Stimulated activated CD8-positive, alpha-beta memory T cell treated with anti-CD3 and anti-CD28 coated beads, Interleukin-15, amount 100 ng/mL, for 24 hours (primary cell): ENCODE measurements at regions not wholly inside any gene's neighbourhood (a gene's known extent, or its start where the extent isn't known, plus 50 kb on each side); places are given as distances from the start of the nearest gene placed in this dataset.

Experiments used
- DNase-seq: peaks from one replicate; pipeline ENCODE4 v3.0.0-alpha.2; 2020; ENCODE audit warnings: low read depth

DNA sequence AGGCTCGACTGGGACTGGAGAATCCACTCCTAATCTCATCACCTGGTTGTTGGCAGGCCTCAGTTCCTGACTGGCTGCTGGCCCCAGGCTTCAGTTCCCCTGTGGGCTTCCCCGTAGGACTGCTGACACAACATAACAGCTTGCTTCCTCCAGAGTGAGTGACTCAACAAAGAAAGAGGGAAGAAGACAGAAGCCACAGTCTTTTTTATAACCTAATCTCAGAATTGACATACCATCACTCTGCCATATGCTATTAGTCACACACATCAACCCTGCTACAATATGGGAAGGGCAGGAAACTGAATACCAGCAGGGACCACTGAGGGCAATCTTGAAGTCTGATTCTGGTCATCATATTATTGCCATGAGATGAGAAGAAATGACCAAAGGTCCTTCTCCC, 76.8 kb upstream of the SLC14A2 start:
- no peak for DNase-seq

DNA sequence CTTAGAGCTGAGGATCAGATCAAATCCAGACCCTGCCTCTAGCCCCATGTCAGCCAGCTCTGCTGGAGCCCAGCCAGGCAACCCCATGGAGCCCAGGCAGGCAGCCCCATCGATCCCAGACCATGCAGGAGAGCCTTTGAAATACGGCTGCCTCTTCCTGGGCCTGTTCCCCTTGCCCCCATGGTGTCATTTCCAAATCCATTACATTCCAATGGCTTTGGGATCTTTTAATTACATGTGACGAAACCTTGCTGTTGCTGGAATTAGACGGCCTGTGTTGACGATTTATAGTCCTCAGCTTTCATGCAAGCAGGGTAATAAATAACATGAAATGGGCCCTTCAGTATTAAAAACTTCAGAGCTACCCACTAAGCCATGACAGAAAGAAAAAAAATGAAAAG, 75.8 kb upstream of the SLC14A2 start:
- DNase-seq = no peak

DNA sequence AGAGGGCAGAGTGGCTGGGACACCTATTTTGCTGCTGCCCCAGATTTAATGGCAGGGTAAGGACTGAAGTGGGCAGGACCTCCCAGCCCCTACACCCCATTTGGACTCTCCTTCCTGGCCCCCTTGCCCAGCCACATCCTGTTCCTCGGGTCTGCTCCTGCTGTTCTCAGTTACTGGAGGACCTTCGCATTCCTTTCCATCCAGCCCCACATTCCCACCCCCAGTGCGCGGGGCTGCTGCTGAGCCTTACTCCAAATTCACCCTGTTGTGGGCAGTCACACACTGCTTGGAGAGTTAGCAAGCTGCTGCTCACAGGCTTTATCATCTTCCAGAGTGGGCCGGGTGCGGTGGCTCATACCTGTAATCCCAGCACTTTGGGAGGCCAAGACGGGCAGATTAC, 75.2 kb upstream of the SLC14A2 start:
- DNase-seq = no peak

DNA sequence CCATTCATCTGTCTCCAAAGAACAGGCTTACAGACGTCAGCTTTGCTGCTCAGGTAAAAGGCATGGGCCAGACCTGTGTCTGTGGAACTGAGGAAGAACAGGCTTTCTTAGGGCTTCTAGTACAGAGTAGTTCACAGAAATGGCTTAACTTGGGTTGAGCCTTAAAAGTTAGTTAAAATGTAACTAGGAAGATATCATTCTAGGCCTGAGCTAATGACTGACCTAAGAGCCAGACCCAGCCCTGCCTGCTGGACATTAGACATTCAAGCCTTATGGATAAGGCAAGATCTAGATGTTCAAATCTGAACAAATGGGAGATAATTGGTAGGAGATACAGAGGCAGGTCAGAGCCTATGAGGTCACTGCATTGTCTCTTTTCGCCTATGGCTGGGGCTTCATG, 73.9 kb upstream of the SLC14A2 start:
- no peak for DNase-seq

DNA sequence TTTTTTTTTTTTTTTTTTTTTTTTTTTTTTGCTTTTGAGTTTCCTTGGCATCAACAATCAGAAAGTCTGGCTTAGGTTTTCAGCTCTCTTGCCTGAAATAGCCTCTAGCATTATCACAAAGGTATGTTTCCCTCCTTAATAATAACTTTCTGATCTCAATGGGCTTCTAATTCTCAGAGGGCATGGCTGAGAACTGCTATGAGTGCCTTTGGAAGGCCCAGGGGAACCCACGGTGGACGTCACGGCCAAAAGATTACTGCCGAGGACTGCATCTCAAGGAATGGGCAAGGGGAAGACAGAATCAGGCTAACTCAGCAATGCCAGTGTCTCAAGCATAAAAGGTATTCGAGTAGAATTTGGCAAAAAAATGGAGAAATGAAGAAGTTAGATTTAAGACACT, 73.2 kb upstream of the SLC14A2 start:
- DNase-seq = no peak

DNA sequence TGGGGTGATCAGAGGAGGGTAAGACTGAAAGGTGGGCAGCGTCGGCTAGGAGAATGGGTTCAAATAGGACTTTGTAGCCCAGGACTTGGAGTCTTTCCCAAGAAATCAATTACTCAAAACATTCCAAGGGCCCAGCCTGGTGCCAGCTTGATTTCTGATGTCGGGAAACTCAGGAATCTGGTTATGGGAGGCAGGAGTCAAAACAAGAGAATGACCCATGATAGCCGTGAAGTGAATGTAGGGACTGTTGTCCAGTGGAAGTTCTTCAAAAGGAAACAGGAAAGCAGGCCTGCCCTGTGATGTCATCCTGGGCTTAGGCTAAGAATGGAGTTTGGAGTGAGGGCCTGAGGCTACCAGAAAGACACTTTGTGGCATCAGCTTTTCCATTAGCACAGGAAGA, 67.4 kb upstream of the SLC14A2 start:
- DNase-seq = no peak

DNA sequence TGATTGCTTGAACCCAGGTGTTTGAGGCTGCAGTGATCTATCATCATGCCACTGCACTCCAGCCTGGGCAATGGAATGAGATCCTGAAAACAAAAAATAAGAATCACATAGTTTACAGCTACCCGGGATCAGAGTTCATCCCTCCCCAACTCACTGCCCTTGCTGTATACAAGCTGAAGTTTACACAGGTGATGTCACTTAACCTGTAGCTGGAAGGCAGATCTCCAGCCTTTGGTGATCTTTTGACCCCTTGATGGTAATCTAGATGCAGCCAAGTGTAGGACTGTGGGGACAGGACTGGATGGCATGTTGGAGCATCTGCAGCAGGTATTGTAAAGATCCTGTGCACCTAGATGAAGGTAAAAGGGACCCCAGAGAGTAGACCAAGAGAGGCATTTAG, 66.7 kb upstream of the SLC14A2 start:
- DNase-seq = no peak

DNA sequence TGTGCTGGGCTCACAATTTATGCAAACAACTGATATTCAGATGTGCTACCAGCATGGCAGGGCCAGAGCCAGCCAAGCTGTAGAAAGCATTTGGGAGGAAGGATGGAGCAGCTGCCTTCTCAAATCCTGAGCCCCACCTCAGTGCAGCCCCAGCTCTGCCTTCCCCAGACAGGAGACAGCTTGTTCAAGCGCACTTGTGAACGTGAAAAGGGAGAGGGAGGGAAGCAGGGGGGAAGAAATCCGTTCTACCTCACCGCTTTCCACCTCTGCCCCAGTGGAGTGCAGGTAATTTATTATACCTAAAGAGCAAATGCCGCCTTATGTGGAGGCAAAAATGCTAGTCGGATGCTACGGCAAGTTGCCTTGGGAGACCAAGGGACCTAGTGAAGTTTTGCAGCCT, 66.0 kb upstream of the SLC14A2 start:
- DNase-seq = no peak

DNA sequence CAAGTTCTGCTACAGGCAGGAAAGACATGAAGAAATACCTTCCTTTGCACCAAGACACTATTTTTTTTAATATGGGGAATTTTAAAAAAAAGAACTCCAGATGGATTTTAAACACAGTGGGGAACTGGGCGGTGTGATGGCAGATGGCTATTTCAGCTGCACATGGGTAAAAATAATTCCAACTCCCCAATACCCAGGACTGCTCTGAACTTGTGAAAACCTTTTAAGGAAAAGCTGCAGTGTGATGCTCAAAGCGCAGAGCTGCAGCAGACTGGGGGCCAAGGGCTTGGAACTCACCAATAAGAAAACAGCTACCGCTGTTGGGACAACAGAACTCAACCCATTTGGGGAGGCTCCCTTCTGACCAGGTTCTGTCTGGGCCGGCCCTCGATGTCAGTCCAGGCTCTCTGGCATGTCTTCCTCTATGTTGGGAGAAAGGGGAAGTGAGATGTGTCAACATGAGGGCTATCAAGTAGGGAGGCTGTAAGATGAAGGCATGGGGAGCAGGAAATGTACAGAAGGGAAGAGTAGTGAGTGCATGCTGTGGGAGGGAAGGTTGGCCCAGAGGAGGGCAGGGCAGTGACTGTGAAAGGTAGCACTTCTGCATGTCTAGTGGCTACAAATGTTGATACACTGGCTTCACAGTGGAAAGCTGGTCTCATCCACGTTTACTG, 64.0 kb upstream of the SLC14A2 start:
- DNase-seq = no peak

DNA sequence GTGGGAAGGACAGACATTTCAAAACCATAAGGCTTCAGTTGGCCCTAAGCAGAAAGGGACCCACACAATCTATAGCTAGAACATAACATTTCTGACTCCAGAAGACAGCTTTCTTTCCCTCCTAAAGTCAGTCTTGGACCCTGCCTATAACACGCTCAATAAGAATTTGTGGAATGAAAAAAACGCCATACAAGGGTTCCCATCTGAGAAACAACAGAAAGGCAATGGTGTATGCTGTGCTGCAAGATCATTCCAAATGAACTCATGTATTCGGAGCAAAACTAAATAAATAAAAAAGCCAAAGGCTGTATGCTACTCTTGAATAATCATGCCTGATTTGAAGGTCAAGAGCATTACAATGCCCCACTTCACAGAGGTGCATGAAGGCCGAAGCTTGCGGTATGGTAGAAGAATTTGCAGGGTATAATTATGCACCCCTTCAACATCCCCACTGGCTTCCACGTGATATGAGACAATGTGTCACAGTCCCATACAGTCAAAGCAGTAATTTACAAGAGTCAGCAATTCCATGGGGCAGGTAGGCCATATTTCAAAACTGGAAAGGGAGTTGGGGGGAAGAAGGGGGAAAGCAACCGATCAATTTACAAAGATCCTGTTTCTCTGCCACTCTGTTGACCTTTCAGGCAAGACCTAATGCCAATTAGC, 61.4 kb upstream of the SLC14A2 start:
- DNase-seq = no peak

DNA sequence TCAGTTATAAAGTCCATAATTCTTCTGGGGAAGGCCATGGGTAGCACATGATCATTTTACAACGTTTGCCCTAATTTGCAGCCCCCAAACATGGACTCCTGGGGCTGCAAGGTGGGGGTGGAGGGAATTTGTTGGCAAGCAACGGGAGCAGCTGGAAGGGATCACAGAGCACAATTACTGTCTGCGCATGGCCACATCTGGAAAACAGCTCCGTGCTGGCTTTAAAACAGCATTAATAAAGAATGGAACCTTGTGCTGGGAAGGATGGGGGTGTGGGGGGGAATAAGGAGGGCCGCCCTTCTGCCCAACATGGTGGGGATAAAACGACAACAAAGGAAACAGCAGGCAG, 60.9 kb upstream of the SLC14A2 start:
- DNase-seq = no peak

DNA sequence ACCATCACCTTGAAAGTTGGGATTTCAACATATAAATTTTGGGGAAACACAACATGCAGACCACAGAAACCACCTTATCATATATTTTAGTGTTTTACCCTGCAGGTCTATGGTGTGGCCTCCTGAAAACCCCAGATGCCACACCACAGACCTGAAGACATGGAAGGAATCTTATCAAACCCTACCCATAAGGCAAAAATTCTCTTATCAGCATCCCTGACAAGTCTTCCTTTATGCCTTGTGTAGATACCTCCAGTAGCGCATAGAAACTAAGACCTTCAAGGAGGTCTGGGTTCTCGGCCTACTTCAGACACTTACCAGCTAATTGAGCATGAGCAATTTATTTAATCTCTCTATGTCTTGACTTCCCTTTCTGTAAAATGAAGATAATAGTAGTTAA, 59.1 kb upstream of the SLC14A2 start:
- no peak for DNase-seq

DNA sequence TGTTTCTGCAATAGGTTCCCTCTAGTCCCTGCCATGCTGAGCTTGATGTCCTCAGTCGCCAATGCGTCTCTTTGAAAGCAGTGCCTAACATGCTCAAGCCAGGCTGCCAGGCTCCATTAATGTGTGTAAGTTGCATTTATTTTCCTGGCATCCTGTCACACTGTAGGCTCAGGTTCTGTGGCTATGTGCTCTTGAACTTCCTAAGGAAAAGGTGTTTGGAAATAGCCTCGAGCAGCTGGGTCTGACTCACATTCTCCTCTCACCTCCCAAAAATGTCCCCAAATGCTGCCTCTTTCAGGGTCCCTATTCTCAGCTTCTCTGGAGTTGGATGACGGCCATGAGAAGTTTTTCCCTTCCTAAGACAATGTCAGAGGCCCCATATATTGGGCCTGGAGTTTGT, 58.0 kb upstream of the SLC14A2 start:
- no peak for DNase-seq

DNA sequence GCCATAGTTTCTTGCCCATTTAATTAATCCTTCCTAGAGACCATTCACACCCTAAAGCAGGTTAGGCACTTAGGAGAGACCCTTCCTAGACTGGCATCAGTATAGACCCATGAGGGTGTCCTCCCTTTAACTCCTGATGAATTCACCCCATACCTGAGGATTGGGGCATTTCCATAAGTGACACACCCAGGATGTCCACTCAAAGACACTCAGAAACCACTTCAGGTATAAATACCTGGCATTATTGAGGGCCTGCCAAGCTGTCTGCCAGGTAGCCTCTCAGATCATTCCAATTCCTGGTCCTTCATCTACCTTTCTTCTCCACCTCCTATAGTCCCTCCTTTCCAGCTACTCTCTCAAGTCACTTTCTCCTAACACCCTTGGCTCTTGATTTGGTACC, 57.5 kb upstream of the SLC14A2 start:
- DNase-seq = no peak

DNA sequence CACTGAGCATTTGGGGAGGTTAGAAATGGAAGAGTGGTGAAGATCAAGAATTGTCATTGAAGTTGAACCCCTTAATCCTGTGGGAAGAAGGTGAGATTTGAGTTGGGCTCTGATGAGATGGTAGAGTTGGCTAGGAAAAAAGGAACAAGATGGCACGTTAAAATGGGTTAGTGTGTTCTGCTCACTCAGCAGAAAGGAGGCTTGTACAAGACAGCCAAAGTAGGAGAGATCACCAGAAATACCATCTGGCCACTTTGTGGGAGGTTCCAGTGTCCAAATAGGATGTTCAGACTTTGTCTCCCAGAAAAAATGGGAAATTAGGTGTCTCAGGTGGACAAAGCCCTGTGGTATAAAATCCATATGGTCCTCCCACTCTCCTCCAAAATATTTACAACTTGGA, 56.0 kb upstream of the SLC14A2 start:
- DNase-seq = no peak

DNA sequence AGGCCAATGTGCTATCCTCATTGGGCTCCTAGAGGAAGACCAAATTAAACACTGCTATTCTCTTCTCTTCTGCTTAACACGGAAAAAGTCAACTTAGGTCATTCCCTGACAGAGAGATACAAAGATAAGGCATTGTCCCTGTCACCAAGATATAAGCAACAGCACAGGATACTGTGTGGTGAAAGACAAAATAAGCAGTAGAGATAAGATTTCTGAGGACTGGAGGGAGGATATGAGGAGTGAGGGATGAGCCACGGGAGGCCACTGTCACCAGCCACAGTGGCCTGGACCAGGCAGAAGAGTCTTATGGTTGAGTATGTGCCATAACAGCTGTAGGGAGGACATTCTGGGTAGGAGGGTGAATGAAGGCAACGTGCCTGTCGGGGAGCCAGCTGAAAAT, 54.4 kb upstream of the SLC14A2 start:
- no peak for DNase-seq

DNA sequence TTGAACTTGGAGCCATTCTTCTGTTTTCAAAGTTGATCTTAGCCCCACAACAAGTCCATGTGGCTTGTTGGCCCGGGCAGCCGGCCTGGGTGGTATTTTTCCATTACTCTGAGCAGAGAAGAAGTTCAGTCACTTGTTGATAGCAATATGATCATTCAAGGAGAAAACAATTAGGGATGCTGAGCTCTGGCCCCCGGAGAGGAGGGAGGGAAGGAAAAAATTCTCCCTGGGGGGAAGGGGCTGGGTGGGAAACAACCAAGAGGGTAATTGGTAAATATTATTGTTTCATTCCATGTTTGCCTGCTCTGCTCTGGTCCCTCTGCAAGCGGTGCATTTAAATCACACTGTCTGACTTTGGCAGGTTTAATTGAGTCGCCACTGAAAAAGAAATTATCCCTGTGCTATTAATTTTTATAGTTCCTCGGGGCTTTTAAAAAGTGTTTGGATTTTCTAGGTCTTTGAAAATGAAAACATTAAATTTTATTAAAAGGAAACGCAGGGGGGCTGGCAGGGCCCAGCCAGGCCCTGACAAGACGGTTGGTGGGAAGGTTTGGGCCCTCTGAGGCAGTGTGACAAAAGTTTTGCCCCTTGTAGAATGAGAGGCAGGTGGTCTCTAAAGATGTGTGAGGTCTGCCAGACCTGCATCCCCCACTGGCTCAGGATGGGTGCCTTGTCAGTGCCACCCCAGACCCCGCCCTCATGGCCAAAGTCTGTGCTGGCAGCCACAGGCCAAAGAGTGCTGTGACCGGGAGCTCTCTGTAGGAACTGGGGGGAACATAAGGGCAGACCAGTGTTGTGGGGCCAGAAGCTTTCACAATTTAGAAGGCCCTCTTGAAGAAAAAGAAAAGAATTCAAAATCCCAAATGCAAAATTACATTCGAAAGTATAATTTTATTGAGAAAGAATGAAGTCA, 52.5 kb upstream of the SLC14A2 start:
- DNase-seq = no peak

DNA sequence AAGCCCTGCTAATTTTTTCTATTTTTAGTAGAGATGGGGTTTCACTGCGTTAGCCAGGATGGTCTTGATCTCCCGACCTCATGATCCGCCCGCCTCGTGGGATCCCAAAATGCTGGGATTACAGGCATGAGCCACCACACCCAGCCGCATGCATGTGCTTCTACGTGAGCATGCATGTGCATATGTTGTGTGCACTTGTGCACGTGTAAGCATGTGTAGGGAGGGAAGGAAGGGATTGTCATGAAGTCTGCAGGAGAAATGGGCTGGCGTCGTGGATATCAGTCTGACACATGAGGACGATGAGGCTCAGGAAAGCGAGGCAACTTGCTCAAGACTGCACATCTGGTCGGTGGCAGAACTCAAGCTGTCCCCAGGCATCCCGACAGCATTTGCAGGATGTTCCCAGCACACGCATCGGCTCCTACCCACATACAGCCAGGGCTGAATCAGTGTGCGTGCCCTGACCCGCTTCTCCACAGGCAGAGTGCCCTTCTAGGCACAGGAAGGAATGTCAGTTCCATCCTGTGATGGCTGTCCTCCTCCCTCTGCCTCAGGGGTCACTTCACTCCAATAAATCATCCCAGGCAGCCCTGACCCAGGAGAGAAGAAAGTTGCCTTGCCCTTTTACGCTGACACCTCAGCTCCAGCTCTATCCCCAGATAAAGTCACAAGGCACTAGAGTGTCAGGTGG, 49.9 kb upstream of the SLC14A2 start:
- DNase-seq = no peak
